ENCODE measurements at regions not wholly inside any gene's neighbourhood (a gene's known extent, or its start where the extent isn't known, plus 50 kb on each side); places are given as distances from the start of the nearest gene placed in this dataset.
"Not testable (repeated sequence)": the region's sequence is repeated elsewhere in the genome, so short reads cannot be mapped to it uniquely, and the experiment has no call there.

DNA sequence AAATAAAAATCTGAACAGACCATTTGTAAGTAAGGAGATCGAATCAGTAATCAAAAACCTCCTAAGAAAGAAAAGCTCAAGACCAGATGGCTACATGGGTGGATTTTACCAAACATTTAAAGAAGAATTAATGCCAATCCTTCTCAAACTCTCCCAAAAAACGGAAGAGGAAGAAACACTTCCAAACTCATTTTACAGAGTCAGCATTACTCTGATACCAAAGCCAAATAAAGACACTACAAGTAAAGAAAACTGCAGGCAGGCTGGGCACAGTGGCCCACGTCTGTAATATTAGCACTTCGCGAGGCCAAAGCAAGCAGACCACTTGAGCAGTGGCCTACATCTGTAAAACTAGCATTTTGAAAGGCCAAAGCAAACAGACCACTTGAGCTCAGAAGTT is 159.8 kb downstream of the DPY19L2 start:
- DNase-seq = no peak

DNA sequence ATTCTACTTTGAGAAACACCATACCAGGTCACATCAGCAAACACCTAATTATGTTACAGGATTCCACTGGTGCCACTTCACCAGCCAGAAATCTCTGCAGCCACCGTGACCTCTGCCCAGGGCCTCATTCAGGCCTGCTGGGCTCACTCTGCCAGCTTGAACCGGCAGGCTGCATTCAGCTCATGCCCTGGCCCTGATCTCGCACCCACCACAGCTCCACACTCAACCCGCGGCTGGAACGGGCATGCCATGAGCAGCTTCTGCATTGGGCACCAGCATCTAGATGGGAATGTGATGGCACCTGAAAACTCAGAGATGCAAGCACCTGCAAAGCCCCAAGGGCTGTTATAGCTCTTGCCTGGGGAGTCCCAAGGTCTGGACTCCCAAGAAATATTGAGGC is 168.7 kb downstream of the DPY19L2 start:
- no peak for DNase-seq

DNA sequence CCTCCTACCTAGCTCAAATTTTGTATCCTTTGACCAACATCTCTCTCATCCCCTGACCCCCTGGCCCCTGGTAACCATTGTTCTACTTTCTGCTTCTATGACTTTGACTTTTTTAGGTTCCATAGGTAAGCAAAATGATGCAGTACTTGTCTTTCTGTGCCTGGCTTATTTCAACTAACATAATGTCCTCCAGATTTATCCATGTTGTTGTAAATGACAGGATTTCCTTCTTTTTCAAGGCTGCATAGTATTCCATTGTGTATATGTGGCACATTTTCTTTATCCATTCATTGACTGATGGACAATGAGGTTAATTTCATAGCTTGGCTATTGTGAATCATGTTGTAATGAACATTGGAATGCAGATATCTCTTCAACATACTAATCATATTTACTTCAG is 170.1 kb downstream of the DPY19L2 start:
- no peak for DNase-seq

DNA sequence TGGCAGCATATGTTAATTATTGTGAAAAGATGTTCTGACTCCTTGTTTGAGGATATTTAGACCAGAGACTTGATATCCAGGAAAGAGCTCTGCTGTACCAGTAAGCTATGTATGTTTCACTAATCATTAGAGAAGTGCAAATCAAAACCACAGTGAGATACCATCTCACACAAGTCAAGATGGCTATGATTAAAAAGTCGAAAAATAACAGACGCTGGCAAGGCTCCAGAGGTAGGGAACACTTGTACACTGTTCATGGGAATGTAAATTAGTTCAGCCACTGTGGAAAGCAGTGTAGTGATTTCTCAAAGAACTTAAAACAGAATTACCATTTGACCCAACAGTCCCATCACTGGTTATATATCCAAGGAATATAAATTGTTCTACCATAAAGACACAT is 171.6 kb downstream of the DPY19L2 start:
- no peak for DNase-seq

DNA sequence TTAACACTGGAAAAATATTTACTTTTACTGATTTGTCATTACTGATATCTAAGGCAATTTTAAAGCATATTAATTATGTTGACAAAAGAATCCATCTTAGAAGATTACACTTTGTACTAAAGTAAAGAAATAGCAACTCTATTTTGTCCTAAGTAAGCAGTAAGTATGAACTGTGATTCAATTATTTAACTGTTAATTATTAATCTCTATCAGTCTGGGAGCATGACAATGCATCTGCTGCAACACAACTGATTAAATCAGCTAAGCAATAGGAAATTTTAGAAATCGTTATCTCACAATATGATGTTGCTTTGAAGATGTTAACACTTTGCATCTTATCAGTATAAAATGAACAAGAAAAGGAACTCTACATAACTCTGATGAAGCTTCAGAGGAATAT is 172.3 kb downstream of the DPY19L2 start:
- no peak for DNase-seq

DNA sequence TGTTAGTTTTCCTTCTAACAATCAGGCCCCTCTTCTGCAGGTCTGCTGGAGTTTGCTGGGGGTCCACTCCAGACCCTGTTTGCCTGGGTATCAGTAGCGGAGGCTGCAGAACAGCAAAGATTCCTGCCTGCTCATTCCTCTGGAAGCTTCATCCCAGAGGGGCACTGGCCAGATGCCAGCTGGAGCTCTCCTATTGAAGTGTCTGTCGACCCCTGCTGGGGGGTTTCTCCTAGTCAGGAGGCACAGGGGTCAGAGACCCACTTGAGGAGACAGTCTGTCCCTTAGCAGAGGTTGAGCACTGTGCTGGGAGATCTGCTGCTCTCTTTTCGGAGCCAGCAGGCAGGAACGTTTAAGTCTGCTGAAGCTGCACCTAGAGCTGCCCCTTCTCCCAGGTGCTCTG is 174.9 kb downstream of the DPY19L2 start:
- peak; percentile 1 for DNase-seq

DNA sequence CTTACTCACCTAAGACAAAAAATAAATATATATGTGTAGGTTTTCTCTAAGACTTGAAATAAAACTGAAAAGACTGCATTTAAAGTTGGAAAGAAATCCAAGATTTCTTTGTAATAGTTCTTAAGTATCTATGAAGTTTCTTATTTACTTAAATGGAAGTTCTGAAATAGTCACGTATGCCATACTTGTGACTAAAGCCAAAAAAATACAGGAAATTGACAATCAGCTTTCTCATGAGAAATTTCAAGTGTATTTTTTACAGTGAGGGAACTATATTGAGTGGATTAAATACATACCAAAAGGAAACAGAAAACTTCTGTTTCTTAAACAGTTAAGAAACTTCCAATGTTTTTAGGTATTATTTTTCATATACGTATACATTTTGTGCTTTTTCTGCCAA is 188.1 kb downstream of the DPY19L2 start:
- no peak for DNase-seq

DNA sequence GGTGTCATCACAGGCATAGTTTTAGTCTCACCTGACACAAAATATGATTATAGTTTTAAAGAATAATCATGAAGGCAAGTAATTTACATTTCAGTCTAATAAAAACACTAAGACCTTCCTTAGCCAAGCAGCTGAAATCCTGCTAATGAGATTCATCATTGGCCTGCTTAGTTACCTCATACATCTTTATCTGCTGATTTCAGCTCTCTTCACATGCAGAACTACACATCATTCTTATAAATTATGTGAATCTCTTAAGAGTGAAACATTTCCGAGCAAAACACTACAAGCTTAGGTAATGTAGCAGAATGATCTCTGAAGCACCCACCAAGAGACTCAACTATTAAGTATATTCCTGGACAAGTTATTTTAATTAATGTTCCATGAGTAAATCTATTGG is 198.1 kb downstream of the DPY19L2 start:
- DNase-seq = no peak

DNA sequence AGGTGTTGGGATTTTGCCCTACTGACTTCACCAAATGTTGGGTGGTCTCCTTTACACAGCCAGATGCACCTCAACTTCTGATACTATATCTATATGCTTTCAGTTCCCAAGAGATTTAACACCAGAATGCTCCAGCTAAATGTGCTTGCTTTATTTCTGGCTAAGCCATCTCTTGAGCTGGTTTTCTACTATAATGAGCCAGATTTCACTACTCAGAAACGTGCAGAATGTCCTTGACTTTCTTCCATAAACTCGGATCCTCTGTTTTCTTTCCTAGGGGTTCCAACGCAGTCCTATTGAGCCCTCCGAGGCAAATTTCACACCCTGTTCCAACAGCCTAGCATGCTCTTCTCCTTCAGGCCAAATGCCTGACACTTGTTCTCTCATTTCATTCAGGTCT is 200.3 kb downstream of the DPY19L2 start:
- DNase-seq = no peak

DNA sequence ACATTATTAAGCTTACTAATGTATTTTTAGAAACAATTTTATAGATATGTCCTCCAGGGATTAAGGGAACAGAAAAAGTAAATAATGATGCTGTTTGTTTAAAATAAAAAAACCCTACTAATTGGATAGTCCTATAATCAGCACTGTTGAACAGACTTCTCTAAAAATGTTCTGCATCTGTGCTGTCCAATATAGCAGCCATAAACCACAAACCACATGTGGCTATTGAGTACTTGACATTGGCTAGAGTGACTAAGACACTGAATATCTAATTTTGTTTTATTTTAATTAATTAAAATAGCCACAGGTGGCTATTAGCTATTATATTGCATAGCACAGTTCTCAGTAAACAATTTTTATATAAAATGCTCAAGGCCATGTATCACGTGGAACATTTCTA is 210.4 kb downstream of the DPY19L2 start:
- no peak for DNase-seq

DNA sequence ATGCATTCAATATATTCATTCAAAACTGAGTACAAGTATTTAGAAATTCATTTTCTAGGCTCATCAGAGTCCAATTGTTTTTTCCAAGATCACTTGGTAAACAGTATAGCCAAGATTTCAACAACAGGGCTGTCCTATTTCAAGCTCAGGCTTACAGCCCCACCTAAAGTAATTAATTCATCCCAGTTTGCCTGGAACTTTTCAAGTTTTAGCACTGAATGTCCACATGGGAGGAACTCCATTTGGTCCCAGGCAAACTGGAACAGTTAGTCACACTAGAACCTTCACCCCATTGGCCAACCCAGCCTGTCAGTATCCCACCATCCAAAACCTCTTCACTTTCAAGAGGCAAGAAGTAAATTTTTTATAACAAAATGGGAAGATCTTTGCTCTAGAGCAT is 210.9 kb downstream of the DPY19L2 start:
- no peak for DNase-seq

DNA sequence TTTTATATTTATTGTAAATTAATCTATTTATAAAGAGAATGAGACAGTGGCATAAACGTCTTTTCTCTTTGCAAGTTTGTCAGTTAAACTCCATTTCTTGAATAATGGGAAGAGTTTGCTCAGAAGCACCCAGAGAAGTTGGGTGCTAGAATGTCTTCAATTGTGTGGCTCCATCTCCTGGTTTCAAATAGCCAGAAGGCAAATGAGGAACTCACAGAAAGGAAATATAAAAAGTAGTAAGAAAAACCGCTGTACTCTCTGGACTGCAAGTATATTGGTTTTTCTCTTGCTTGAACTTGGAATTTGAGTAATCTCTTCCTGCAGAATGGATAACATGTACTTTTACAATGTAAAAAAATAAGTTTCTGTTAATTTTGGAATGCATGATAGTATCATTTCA is 217.5 kb downstream of the DPY19L2 start:
- no peak for DNase-seq

DNA sequence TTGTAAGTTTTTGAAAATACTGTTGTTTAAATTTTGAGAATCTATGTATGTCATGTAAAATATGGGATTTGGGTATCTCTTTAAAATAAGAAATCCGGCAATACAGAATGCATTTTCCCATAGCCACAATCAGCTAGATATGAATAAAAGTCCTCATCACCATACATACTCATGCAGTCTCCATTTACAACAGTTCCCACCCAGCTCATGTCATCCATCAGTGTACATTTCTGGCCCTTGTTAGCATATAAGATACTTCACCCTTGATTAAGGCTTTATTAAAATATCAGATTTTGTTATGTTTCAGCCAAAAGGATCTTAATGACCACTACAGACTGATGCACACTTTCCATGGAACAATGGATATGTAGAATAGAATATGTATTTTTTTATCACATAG is 218.0 kb downstream of the DPY19L2 start:
- no peak for DNase-seq

DNA sequence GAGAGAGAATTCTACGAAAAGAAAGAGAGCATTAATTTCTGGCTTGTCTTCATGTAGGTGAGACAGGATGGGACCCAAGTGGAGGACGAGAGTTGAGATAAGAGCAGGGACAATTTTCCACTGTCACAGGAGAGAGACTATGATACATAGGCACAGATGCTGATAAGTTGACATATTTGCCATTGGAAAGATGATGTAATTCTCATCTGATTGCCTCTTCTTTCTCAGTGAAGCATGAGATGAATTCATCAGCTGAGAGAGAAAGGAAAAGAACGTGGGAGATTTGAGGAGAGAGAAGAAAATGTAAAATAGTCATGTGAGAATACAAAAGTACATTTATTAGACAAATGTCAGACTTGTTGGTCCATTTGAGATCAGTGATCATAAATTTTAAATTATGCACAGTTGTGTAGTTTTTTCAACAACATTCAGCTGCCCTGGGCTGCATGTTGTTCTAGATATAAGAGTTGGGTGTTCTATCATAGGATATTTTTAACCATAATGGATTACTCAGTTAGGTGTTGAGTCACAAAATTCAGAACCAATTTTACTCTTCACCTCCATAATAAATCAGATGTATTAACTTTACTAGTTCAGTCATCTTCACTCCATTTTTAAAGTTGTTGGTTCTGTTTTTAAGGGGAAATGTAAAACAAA is 222.9 kb downstream of the DPY19L2 start:
- no peak for DNase-seq

DNA sequence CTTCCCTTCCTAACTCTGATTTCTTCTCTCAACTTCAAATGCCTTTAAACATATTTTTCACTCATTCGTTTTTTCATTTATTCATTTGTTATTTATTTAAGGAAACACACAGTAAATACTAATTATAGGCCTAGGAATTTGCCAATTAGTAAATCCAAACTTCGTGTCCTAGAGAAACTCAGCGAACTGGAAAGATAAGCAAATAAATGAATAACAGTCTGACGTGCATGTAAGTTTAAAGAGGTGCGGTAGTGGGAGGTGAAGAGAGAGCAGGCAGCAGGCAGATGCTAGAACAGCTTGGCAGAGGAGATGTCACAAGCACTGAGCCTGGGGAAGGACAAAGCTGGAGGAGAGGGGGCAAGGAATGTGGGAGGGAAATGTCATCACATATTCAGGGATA is 228.2 kb downstream of the DPY19L2 start:
- DNase-seq = no peak

DNA sequence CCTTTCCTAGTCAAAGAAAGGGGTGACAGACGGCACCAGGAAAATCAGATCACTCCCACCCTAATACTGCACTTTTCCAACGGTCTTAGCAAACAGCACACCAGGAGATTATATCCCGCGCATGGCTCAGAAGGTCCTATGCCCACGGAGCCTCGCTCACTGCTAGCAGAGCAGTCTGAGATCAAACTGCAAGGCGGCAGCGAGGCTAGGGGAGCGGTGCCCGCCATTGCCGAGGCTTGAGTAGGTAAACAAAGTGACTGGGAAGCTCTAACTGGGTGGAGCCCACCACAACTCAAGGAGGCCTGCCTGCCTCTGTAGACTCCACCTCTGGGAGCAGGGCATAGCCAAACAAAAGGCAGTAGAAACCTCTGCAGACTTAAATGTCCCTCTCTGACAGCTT is 233.9 kb downstream of the DPY19L2 start:
- not testable (repeated sequence) for DNase-seq

DNA sequence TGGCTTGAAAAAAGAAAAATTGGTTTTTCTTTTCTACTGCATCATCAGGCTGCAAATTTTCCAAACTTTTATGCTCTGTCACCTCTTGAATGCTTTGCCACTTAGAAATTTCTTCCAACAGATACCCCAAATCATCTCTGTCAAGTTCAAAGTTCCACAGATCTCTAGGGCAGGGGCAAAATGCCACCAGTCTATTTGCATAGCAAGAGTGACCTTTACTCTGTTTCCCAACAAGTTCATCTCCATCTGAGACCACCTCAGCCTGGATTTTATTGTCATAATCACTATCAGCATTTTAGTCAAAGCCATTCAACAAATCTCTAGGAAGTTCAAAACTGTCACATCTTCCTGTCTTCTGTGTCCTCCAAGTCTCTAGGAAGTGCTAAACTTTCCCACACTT is 240.3 kb downstream of the DPY19L2 start:
- not testable (repeated sequence) for DNase-seq

DNA sequence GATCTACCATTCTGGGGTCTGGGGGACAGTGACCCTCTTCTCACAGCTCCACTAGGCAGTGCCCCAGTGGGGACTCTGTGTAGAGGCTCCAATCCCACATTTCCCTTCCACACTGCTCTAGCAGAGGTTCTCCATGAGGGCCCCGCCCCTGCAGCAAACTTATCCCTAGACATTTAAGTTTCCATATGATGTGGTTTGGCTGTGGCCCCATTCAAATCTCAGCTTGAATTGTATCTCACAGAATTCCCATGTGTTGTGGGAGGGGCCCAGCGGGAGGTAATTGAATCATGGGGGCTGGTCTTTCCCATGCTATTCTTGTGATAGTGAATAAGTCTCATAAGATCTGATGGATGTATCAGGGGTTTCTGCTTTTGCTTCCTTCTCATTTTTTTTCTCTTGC is 241.3 kb downstream of the DPY19L2 start:
- DNase-seq = not testable (repeated sequence)

DNA sequence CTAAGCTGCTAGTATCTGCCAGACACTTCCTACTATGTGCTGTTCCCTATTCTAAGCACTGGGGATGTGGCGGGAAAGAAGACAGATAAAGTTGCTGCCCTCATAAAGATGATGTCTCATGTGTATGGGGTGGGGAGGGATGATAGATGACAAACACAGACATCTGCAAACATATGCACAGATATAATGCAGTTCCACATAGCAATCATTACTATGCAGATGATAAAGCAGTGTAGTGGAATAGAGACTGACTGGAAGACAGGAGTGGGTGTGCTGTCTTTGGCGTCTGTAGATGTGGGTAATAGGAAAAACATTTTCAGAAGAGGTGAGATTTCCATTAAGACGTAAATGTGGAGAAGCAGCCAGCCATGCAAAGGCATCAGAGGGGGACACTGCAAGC is 243.6 kb downstream of the DPY19L2 start:
- no peak for DNase-seq

DNA sequence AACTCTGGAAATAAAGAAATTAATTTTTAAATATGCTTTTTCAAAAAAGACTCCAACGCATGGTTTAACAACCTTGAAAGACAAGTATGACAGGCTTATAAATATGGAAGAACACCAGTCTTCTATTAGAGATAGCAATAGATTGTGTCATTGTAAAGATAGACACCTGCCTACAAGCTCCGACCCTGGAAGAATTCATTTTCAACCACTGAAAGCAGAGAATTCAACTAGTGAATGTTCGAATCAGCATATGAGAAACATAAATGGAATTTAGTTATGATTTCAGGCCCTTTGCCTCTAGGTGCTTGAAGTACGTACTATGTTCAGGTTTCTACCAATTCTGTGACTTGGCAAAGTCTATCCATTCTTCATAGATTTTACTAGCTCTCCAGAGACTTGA is 244.5 kb downstream of the DPY19L2 start:
- DNase-seq = no peak

DNA sequence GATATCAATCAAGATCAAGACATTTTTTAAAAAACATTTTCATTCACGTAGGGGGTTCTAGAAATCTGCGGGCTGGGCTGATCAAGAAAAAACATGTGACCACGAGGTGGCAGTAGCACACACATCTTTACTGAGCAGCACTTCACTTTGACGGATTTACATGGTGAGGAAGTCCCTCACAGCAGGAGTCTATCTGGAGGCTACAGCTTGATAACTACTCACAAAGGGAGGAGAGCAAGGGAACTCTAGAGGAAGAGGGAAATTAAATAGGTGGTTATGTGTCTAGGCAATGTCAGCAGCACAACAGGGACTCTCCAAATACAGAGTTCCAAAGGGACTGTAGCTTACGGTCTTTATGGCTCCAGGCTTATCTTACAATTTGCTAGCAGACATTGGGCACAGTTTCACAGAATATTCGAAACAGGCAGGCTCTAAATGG is 248.1 kb downstream of the DPY19L2 start:
- peak; percentile 86 for DNase-seq

DNA sequence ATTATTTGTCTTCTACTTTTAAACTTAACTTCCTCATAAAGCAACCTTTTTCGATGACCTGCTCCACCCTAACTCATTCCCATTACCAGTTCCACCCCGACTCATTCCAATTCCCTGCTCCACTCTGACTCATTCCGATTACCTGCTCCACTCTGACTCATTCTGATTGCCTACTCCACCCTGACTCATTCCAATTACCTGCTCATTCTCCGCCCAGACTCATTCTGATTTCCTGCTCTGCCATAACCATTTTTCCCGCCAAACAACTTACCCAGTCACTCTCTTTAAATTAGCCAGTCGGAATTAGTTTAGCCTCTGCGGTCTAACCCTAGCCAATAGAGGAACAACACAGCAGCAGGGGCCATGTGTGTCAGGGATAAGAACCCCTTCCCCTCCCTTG is 249.1 kb downstream of the DPY19L2 start:
- peak; percentile 26 for DNase-seq

DNA sequence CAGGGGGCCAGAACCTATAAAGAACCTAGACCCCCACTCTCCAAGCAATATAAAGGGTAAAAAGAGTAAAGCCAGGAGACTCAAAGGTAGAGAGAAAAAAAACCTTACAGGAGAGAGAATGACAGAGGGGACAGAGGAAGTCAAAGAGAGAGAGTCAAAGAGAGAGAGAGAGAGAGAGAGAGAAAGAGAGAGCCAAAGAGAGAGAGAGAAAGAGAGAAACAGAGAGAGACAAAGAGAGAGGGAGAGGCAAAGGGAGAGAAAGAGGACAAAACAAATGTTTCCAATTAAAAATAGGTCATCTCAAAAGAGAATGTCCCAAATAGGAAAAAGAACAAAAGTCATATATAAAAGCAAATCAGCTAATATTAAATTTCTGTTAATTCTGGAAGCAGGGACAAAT is 251.5 kb downstream of the DPY19L2 start:
- no peak for DNase-seq

DNA sequence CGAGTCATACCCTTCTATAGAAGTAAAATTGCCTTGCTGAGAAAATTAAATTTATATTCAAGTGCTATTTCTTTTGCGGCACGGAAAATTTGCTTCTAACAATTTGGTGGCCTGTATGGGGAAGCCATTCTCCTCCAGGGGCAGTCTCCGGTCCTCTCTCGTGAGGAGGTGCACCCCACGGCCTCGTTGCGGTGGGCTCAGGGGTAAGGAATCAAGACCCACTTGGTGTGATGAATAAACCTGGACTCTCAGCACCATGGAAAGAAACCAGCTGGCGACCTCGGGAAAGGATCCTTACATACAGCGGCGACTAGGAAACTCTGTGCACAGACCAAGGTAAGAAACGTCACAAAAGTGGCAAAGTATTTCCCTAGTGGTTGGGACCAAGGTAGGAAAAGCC is 252.9 kb downstream of the DPY19L2 start:
- no peak for DNase-seq

DNA sequence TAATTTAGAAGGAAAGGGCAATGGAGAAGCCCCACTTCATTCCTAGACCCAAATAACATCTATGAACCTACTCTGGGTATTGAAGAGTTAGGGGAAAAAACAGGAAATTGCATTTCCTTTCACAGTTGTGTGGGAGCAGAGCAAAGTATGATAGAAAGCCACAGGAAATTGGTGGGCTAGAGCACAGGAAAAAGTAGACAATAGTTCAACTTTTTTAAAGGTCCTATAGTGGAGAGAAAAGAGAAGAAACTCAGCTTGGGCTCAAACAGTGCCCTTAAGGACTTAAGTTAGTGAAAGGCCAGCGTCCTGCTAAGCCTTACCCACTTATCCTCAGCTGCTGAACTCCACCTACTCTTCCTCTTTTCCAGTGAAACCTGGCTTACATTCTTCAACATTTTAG is 258.1 kb downstream of the DPY19L2 start:
- peak; percentile 72 for DNase-seq

DNA sequence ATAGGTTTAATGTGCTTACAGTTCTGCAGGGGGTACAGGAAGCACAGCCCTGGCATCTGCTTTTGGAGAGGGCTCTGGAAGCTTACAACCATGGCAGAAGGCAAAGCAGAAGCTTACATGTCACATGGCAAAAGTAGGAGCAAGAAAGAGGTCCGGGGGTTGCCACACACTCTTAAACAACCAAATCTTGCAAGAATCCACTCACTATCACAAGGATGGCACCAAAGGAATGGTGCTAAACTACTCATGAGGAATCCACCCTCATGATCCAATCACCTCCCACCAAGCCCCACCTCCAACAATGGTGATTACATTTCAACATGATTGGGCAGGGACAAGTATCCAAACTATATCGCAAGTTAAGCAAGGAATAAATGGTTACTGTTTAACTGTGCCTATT is 255.8 kb upstream of the AVPR1A start:
- DNase-seq = no peak

All from dermis blood vessel endothelial cell (primary cell).